Trophoblast cell (in vitro differentiated cells and primary cell): ENCODE measurements at regions not wholly inside any gene's neighbourhood (a gene's known extent, or its start where the extent isn't known, plus 50 kb on each side); places are given as distances from the start of the nearest gene placed in this dataset.

Experiments
- DNase-seq, 2 donors: peaks; one replicate each; pipeline ENCODE4 v3.0.0-alpha.2; 2016
- H2AFZ ChIP-seq: 2 replicates; pipeline ENCODE4 v1.6.1; 2013; ENCODE audit warnings: low read length, moderate library complexity, mild to moderate bottlenecking; ENCODE audit not compliant: insufficient read depth, poor library complexity
- H2AK5ac ChIP-seq: 2 replicates; pipeline ENCODE4 v1.6.1; 2013; ENCODE audit warnings: mild to moderate bottlenecking, low read length
- H2BK120ac ChIP-seq: 2 replicates; pipeline ENCODE4 v1.6.1; 2013; ENCODE audit warnings: low read length, mild to moderate bottlenecking, moderate library complexity; ENCODE audit not compliant: insufficient read depth, poor library complexity
- H2BK12ac ChIP-seq: 2 replicates; pipeline ENCODE4 v1.6.1; 2013; ENCODE audit warnings: mild to moderate bottlenecking, low read length, moderate library complexity
- H2BK5ac ChIP-seq: 2 replicates; pipeline ENCODE4 v1.6.1; 2013; ENCODE audit warnings: low read length, low read depth, moderate library complexity, mild to moderate bottlenecking; ENCODE audit not compliant: poor library complexity
- H3K14ac ChIP-seq: 2 replicates; pipeline ENCODE4 v1.6.1; 2013; ENCODE audit warnings: mild to moderate bottlenecking, low read length
- H3K18ac ChIP-seq: 2 replicates; pipeline ENCODE4 v1.6.1; 2013; ENCODE audit warnings: mild to moderate bottlenecking, low read length
- H3K23ac ChIP-seq: 2 replicates; pipeline ENCODE4 v1.6.1; 2013; ENCODE audit warnings: low read length
- H3K27ac ChIP-seq: 2 replicates; pipeline ENCODE4 v1.5.1; 2013; ENCODE audit warnings: low read depth, mild to moderate bottlenecking, inconsistent platforms, low read length, moderate library complexity
- H3K27me3 ChIP-seq: 2 replicates; pipeline ENCODE4 v1.6.1; 2013; ENCODE audit warnings: inconsistent platforms, mild to moderate bottlenecking, low read length, moderate library complexity; ENCODE audit not compliant: insufficient read depth
- H3K36me3 ChIP-seq, 2 experiments: 1 replicate in 1 of 2; 2 replicates in 1 of 2; pipeline ENCODE4 v1.6.1; 2013; ENCODE audit warnings: low read length in 2 of 2, mild to moderate bottlenecking in 2 of 2, moderate library complexity in 1 of 2; ENCODE audit not compliant: insufficient read depth in 2 of 2, control insufficient read depth in 1 of 2
- H3K4ac ChIP-seq: 2 replicates; pipeline ENCODE4 v1.6.1; 2013; ENCODE audit warnings: low read depth, mild to moderate bottlenecking, low read length, moderate library complexity
- H3K4me1 ChIP-seq, 2 experiments: 1 replicate in 1 of 2; 2 replicates in 1 of 2; pipeline ENCODE4 v1.6.1; 2013; ENCODE audit warnings: low read length in 2 of 2, mild to moderate bottlenecking in 2 of 2, moderate library complexity in 1 of 2; ENCODE audit not compliant: insufficient read depth in 2 of 2, control insufficient read depth in 1 of 2
- H3K4me2 ChIP-seq: 2 replicates; pipeline ENCODE4 v1.6.1; 2013; ENCODE audit warnings: inconsistent platforms, mild to moderate bottlenecking, low read length, moderate library complexity
- H3K4me3 ChIP-seq: 2 replicates; pipeline ENCODE4 v1.5.1; 2013; ENCODE audit warnings: mild to moderate bottlenecking, low read depth, low read length, inconsistent platforms
- H3K79me1 ChIP-seq: one replicate; pipeline ENCODE4 v1.6.1; 2013; ENCODE audit warnings: low read length
- H3K79me2 ChIP-seq: 2 replicates; pipeline ENCODE4 v1.6.1; 2013; ENCODE audit warnings: low read length, mild to moderate bottlenecking; ENCODE audit not compliant: control insufficient read depth, insufficient read depth, poor library complexity
- H3K9ac ChIP-seq: 2 replicates; pipeline ENCODE4 v1.6.1; 2013; ENCODE audit warnings: mild to moderate bottlenecking, low read length
- H3K9me3 ChIP-seq: 2 replicates; pipeline ENCODE4 v1.6.1; 2013; ENCODE audit warnings: low read depth, mild to moderate bottlenecking, control low read depth, inconsistent platforms, low read length; ENCODE audit not compliant: insufficient read depth
- H4K12ac ChIP-seq: 2 replicates; pipeline ENCODE4 v1.6.1; 2013; ENCODE audit warnings: low read depth, mild to moderate bottlenecking, low read length, moderate library complexity
- H4K8ac ChIP-seq: 2 replicates; pipeline ENCODE4 v1.6.1; 2013; ENCODE audit warnings: low read depth, mild to moderate bottlenecking, low read length, moderate library complexity
- H4K91ac ChIP-seq: one replicate; pipeline ENCODE4 v1.6.1; 2013; ENCODE audit warnings: low read depth, mild to moderate bottlenecking, low read length, moderate library complexity
- WGBS: extraction: QIAGEN DNeasy Blood & Tissue Kit; methylation state at CpG from one replicate; pipeline ENCODE4 v1.1.7; 2013; ENCODE audit warnings: missing lambda C conversion rate; ENCODE audit not compliant: insufficient read length, insufficient coverage; ENCODE audit errors: extremely low coverage; 5-methylcytosine and 5-hydroxymethylcytosine counted together

- Histone ChIP-seq H3K4me1 (no peaks in the 10 kb centered on the region), H2AK5ac (no peak overlapping the region), H3K18ac (no peak overlapping the region), H3K4me2 (no peak overlapping the region), H3K27me3 (no peaks in the 10 kb centered on the region), H4K12ac (no peak overlapping the region), H3K79me2 (no peaks in the 10 kb centered on the region), H3K4ac (no peak overlapping the region), H4K91ac (no peak overlapping the region), H2BK5ac (no peak overlapping the region), H3K79me1 (no peaks in the 10 kb centered on the region), H4K8ac (no peak overlapping the region), H3K23ac (no peak overlapping the region), H2BK120ac (no peak overlapping the region), H3K36me3 (no peaks in the 10 kb centered on the region), H3K9ac (no peak overlapping the region), H2BK12ac (no peak overlapping the region), H2AFZ (no peak overlapping the region), H3K14ac (no peak overlapping the region), H3K27ac (no peak overlapping the region), H3K4me3 (no peak overlapping the region), H3K9me3 (no peaks in the 10 kb centered on the region)
- DNase-seq, result no peak
- WGBS, result no CpG with 5 or more reads among the region's 7 CpGs
Observed at GRCh38 chr13:99700468-99700867, 199.2 kb downstream of the TM9SF2 start.

GRCh38 chr13:99698816-99699099 is 197.5 kb downstream of the TM9SF2 start:
- Histone ChIP-seq H3K4me2 (no peak overlapping the region), H3K27me3 (no peaks in the 10 kb centered on the region), H2BK120ac (no peak overlapping the region), H3K9me3 (peaks cover 1% of the 10 kb centered on the region), H3K79me1 (no peaks in the 10 kb centered on the region), H4K8ac (no peak overlapping the region), H4K91ac (no peak overlapping the region), H2BK12ac (no peak overlapping the region), H3K27ac (no peak overlapping the region), H3K4me3 (no peak overlapping the region), H3K36me3 (no peaks in the 10 kb centered on the region), H2AFZ (no peak overlapping the region), H3K18ac (no peak overlapping the region), H3K79me2 (no peaks in the 10 kb centered on the region), H3K9ac (no peak overlapping the region), H3K14ac (no peak overlapping the region), H4K12ac (no peak overlapping the region), H2BK5ac (no peak overlapping the region), H2AK5ac (no peak overlapping the region), H3K4me1 (no peaks in the 10 kb centered on the region), H3K23ac (no peak overlapping the region), H3K4ac (no peak overlapping the region)
- no peak for DNase-seq
- no CpG with 5 or more reads among the region's 3 CpGs for WGBS

GRCh38 chr13:99698010-99698815 is 196.9 kb downstream of the TM9SF2 start:
- no peaks in the 10 kb centered on the region for H3K4me1 ChIP-seq
- peaks cover 1% of the 10 kb centered on the region for H3K9me3 ChIP-seq
- H3K9ac ChIP-seq, result no peak overlapping the region
- H3K4ac ChIP-seq, result no peak overlapping the region
- no peak overlapping the region for H2BK120ac ChIP-seq
- no peak overlapping the region for H3K18ac ChIP-seq
- H3K79me1 ChIP-seq, result no peaks in the 10 kb centered on the region
- H3K4me3 ChIP-seq, result no peak overlapping the region
- DNase-seq, result no peak
- H3K14ac ChIP-seq, result no peak overlapping the region
- no peak overlapping the region for H3K4me2 ChIP-seq
- no CpG with 5 or more reads among the region's 8 CpGs for WGBS
- H2BK12ac ChIP-seq, result no peak overlapping the region
- H3K27me3 ChIP-seq, result no peaks in the 10 kb centered on the region
- H2BK5ac ChIP-seq, result no peak overlapping the region
- H4K8ac ChIP-seq, result no peak overlapping the region
- H4K12ac ChIP-seq, result no peak overlapping the region
- no peaks in the 10 kb centered on the region for H3K36me3 ChIP-seq
- no peak overlapping the region for H2AK5ac ChIP-seq
- no peak overlapping the region for H3K23ac ChIP-seq
- no peak overlapping the region for H4K91ac ChIP-seq
- no peaks in the 10 kb centered on the region for H3K79me2 ChIP-seq
- no peak overlapping the region for H3K27ac ChIP-seq
- no peak overlapping the region for H2AFZ ChIP-seq

GRCh38 chr13:99695857-99696256 is 194.6 kb downstream of the TM9SF2 start:
- no peak overlapping the region for H2AK5ac ChIP-seq
- H3K4ac ChIP-seq, result no peak overlapping the region
- H3K36me3 ChIP-seq, result no peaks in the 10 kb centered on the region
- H3K27me3 ChIP-seq, result peaks cover 1% of the 10 kb centered on the region
- H3K4me2 ChIP-seq, result no peak overlapping the region
- no peak for DNase-seq
- no CpG with 5 or more reads among the region's 3 CpGs for WGBS
- H4K8ac ChIP-seq, result no peak overlapping the region
- no peak overlapping the region for H3K18ac ChIP-seq
- no peak overlapping the region for H3K23ac ChIP-seq
- H3K9me3 ChIP-seq, result peaks cover 1% of the 10 kb centered on the region
- no peak overlapping the region for H2AFZ ChIP-seq
- H4K91ac ChIP-seq, result no peak overlapping the region
- no peak overlapping the region for H2BK12ac ChIP-seq
- no peaks in the 10 kb centered on the region for H3K79me2 ChIP-seq
- no peak overlapping the region for H3K27ac ChIP-seq
- H3K9ac ChIP-seq, result no peak overlapping the region
- no peak overlapping the region for H2BK120ac ChIP-seq
- no peak overlapping the region for H4K12ac ChIP-seq
- H3K4me3 ChIP-seq, result no peak overlapping the region
- H3K79me1 ChIP-seq, result no peaks in the 10 kb centered on the region
- H3K4me1 ChIP-seq, result no peaks in the 10 kb centered on the region
- no peak overlapping the region for H3K14ac ChIP-seq
- no peak overlapping the region for H2BK5ac ChIP-seq
